C4-2B (cell line): ENCODE measurements at regions not wholly inside any gene's neighbourhood (a gene's known extent, or its start where the extent isn't known, plus 50 kb on each side); places are given as distances from the start of the nearest gene placed in this dataset.
"Not testable (repeated sequence)": the region's sequence is repeated elsewhere in the genome, so short reads cannot be mapped to it uniquely, and the experiment has no call there.

Source experiments
- ZFX ChIP-seq: fragments of 450-650 bp; IDR thresholded peaks from 2 replicates; pipeline ENCODE4 v1.6.1; 2017
- TF ChIP-seq, protein P1 (sequence below): fragments of 450-650 bp; conservative IDR thresholded peaks from 2 replicates; pipeline ENCODE4 v1.5.1; 2017; ENCODE audit warnings: mild to moderate bottlenecking

GRCh38 chr1:121003230-121003629 lies 113.7 kb downstream of the PPIAL4A start:
- TF ChIP-seq, protein P1, sequence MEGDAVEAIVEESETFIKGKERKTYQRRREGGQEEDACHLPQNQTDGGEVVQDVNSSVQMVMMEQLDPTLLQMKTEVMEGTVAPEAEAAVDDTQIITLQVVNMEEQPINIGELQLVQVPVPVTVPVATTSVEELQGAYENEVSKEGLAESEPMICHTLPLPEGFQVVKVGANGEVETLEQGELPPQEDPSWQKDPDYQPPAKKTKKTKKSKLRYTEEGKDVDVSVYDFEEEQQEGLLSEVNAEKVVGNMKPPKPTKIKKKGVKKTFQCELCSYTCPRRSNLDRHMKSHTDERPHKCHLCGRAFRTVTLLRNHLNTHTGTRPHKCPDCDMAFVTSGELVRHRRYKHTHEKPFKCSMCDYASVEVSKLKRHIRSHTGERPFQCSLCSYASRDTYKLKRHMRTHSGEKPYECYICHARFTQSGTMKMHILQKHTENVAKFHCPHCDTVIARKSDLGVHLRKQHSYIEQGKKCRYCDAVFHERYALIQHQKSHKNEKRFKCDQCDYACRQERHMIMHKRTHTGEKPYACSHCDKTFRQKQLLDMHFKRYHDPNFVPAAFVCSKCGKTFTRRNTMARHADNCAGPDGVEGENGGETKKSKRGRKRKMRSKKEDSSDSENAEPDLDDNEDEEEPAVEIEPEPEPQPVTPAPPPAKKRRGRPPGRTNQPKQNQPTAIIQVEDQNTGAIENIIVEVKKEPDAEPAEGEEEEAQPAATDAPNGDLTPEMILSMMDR = not testable (repeated sequence)
- TF ChIP-seq ZFX = not testable (repeated sequence)
